Natural killer cell (primary cell): ENCODE measurements at regions not wholly inside any gene's neighbourhood (a gene's known extent, or its start where the extent isn't known, plus 50 kb on each side); places are given as distances from the start of the nearest gene placed in this dataset.

ENCODE experiments used
- ATAC-seq, 3 donors: fragments of 150-1000 bp in 2 of 3; fragments of 200-7000 bp in 1 of 3; cut with Tn5 transposase; 1 replicate in 1 of 3; 2 replicates in 2 of 3; pipeline ENCODE4 v1.10.0; 2021; ENCODE audit warnings: mild to moderate bottlenecking in 2 of 3, moderate library complexity in 2 of 3
- DNase-seq, 2 donors: peaks; one replicate each; pipeline versions ENCODE4 v3.0.0 to v3.0.0-alpha.2; 2013 to 2021; ENCODE audit warnings: mixed read lengths in 1 of 2
- H3K27ac ChIP-seq: one replicate; pipeline ENCODE4 v1.5.1; 2013; ENCODE audit warnings: mild to moderate bottlenecking, low read length
- H3K27me3 ChIP-seq: one replicate; pipeline ENCODE4 v1.6.1; 2013; ENCODE audit warnings: low read length; ENCODE audit not compliant: control insufficient read depth, insufficient read depth
- H3K36me3 ChIP-seq: one replicate; pipeline ENCODE4 v1.6.1; 2013; ENCODE audit warnings: low read length; ENCODE audit not compliant: control insufficient read depth, insufficient read depth
- H3K4me1 ChIP-seq: one replicate; pipeline ENCODE4 v1.6.1; 2013; ENCODE audit warnings: low read length; ENCODE audit not compliant: control insufficient read depth, insufficient read depth
- H3K4me3 ChIP-seq: one replicate; pipeline ENCODE4 v1.5.1; 2013; ENCODE audit warnings: low read length
- H3K9me3 ChIP-seq: one replicate; pipeline ENCODE4 v1.6.1; 2013; ENCODE audit warnings: low read length; ENCODE audit not compliant: control insufficient read depth, insufficient read depth
- H3K27ac Mint-ChIP-seq, 2 donors: one replicate each; pipeline ENCODE4 v1.8.0; 2022; ENCODE audit warnings: mild to moderate bottlenecking in 2 of 2, mixed read lengths in 2 of 2, moderate library complexity in 1 of 2
- H3K27me3 Mint-ChIP-seq, 2 donors: one replicate each; pipeline ENCODE4 v1.8.0; 2022; ENCODE audit warnings: low read depth in 2 of 2, mixed read lengths in 2 of 2
- H3K36me3 Mint-ChIP-seq: one replicate; pipeline ENCODE4 v1.8.0; 2022; ENCODE audit warnings: mixed read lengths
- H3K4me1 Mint-ChIP-seq, 2 donors: one replicate each; pipeline ENCODE4 v1.8.0; 2022; ENCODE audit warnings: mixed read lengths in 2 of 2
- H3K4me3 Mint-ChIP-seq: one replicate; pipeline ENCODE4 v1.8.0; 2022; ENCODE audit warnings: mild to moderate bottlenecking, moderate library complexity, mixed read lengths
- H3K9me3 Mint-ChIP-seq, 2 donors: one replicate each; pipeline ENCODE4 v1.8.0; 2022; ENCODE audit warnings: mixed read lengths in 2 of 2
- WGBS: methylation state at CpG from one replicate; pipeline ENCODE4 v1.1.7; 2013; ENCODE audit warnings: missing lambda C conversion rate; ENCODE audit not compliant: insufficient coverage; 5-methylcytosine and 5-hydroxymethylcytosine counted together
- intact Hi-C: fragments of 100-400 bp; cut with micrococcal nuclease; formaldehyde crosslinking; loops from one replicate; pipeline ENCODE4 v1.14.2; 2022
- TF ChIP-seq, protein P1 (sequence below): fragments of 200-600 bp; IDR thresholded peaks from one replicate; pipeline ENCODE4 v1.8.0; 2022; ENCODE audit warnings: antibody characterized with exemption

DNA sequence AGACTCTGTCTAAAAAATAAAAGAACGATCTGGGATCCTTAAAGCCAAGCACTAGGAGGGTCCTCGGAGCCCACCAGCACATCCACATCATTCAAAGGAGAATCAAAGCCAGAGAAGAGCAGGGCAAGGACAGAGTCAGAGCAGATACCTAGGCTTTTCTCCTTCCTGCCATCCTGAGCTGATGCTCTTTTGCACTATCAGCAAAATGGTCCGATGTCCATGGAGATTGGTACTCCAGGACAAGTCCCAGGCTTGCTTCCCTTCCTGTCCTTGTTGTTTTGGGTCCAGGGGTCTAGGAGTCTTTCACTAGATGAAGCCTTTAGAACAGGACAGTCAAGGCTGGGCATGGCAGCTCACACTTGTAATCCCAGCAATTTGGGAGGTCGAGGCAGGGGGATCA lies 58.0 kb upstream of the ELN start:
- no peaks in the 10 kb centered on the region for H3K27me3 Mint-ChIP-seq

DNA sequence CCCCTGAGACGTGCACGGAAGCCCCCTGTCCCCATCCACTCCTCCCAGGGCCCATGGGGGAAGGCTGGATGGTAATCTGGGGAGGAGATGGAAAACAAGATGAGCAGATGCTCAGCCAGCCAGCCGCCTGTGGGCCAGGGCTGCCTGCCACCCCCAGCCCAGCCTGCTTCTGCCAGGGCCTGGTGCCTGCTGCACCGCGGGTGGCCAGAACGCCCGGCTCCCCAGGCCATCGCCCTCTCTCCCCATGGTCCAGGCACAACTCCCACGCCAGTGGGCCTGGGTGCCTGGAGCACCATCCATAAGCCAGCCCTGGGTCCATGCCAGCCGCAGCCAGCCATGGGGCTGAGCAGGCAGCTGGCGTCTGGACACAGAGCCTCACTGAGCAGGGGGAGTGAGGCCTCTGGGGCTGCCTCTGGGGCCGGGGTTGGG lies 57.2 kb upstream of the ELN start:
- Mint-ChIP-seq H3K4me3 (no peak overlapping the region), H3K27ac (no peak overlapping the region), H3K9me3 (peaks cover 3% of the 10 kb centered on the region in 2 donors), H3K36me3 (no peaks in the 10 kb centered on the region), H3K27me3 (no peaks in the 10 kb centered on the region), H3K4me1 (peaks cover 0 to 6% of the 10 kb centered on the region in 2 donors)
- no peaks in the 10 kb centered on the region for H3K9me3 ChIP-seq
- TF ChIP-seq, protein P1, sequence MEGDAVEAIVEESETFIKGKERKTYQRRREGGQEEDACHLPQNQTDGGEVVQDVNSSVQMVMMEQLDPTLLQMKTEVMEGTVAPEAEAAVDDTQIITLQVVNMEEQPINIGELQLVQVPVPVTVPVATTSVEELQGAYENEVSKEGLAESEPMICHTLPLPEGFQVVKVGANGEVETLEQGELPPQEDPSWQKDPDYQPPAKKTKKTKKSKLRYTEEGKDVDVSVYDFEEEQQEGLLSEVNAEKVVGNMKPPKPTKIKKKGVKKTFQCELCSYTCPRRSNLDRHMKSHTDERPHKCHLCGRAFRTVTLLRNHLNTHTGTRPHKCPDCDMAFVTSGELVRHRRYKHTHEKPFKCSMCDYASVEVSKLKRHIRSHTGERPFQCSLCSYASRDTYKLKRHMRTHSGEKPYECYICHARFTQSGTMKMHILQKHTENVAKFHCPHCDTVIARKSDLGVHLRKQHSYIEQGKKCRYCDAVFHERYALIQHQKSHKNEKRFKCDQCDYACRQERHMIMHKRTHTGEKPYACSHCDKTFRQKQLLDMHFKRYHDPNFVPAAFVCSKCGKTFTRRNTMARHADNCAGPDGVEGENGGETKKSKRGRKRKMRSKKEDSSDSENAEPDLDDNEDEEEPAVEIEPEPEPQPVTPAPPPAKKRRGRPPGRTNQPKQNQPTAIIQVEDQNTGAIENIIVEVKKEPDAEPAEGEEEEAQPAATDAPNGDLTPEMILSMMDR, result no peak
- H3K4me3 ChIP-seq, result no peak overlapping the region
- intact Hi-C loops, result no loop called here
- no peaks in the 10 kb centered on the region for H3K4me1 ChIP-seq
- no peaks in the 10 kb centered on the region for H3K36me3 ChIP-seq
- WGBS, result 94% methylated on average over 10 of the region's 12 CpGs
- no peak overlapping the region for H3K27ac ChIP-seq
- DNase-seq (peak in 1 of 2 donors; percentile 12), ATAC-seq (no peak)
- no peaks in the 10 kb centered on the region for H3K27me3 ChIP-seq

More for the DNA sequence above, 58.0 kb upstream of the ELN start:
- Histone ChIP-seq H3K27me3 (no peaks in the 10 kb centered on the region), H3K9me3 (no peaks in the 10 kb centered on the region), H3K4me3 (no peak overlapping the region), H3K27ac (no peak overlapping the region), H3K4me1 (no peaks in the 10 kb centered on the region), H3K36me3 (no peaks in the 10 kb centered on the region)
- H3K36me3 Mint-ChIP-seq, result no peaks in the 10 kb centered on the region
- H3K9me3 Mint-ChIP-seq, result peaks cover 3% of the 10 kb centered on the region in 2 donors
- intact Hi-C loops, result no loop called here
- no peak for ATAC-seq
- 85% methylated on average over 4 of the region's 4 CpGs for WGBS
- DNase-seq, result no peak
- no peak overlapping the region for H3K4me3 Mint-ChIP-seq
- no peak overlapping the region for H3K27ac Mint-ChIP-seq
- TF ChIP-seq, protein P1, result no peak
- peaks cover 0 to 6% of the 10 kb centered on the region in 2 donors for H3K4me1 Mint-ChIP-seq

GRCh38 chr7:73971322-73971703 lies 56.7 kb upstream of the ELN start:
- Histone ChIP-seq H3K27ac (no peak overlapping the region), H3K9me3 (no peaks in the 10 kb centered on the region), H3K4me1 (no peaks in the 10 kb centered on the region), H3K36me3 (no peaks in the 10 kb centered on the region), H3K4me3 (no peak overlapping the region), H3K27me3 (no peaks in the 10 kb centered on the region)
- TF ChIP-seq, protein P1, result no peak
- Mint-ChIP-seq H3K4me3 (no peak overlapping the region), H3K36me3 (no peaks in the 10 kb centered on the region), H3K27me3 (no peaks in the 10 kb centered on the region), H3K9me3 (peaks cover 3% of the 10 kb centered on the region in 2 donors), H3K27ac (no peak overlapping the region), H3K4me1 (peaks cover 0 to 6% of the 10 kb centered on the region in 2 donors)
- intact Hi-C loops, result no loop called here
- no peak for DNase-seq
- WGBS, result 65% methylated on average over 4 of the region's 4 CpGs
- no peak for ATAC-seq

DNA sequence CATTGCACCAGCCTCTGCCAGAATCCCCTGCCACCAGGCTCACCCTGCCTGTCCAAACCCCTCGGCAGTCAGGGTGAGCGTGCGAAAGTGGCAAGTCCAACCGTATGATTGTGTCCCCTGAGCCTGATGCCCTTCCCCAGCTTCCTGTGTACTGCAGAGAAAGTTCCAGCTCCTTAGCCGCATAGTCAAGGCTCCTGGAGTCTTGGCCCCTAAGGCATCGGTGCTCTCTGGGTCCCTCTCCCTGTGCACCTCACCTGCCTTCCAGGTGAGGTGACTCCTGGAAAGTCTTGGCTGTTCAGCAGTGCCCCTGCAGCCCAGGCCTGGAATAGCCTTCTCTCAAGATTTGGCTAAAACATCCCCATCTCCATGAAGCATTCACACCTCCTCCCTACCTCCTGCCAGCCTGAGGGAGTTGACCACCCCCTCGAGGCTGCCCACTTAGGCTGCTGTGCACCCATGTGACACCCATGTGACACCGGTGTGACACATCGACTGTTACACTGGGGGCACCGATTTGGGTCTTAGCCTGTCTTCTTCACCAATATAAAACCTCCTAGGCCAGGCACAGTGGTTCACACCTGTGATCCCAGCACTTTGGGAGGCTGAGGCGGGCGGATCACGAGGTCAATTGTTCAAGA lies 56.1 kb upstream of the ELN start:
- intact Hi-C loops, result no loop called here
- H3K36me3 Mint-ChIP-seq, result no peaks in the 10 kb centered on the region
- peak in 1 of 2 donors; percentile 11 for DNase-seq
- H3K9me3 ChIP-seq, result no peaks in the 10 kb centered on the region
- H3K9me3 Mint-ChIP-seq, result peaks cover 3% of the 10 kb centered on the region in 2 donors
- no peak overlapping the region for H3K27ac ChIP-seq
- no peaks in the 10 kb centered on the region for H3K27me3 Mint-ChIP-seq
- H3K36me3 ChIP-seq, result no peaks in the 10 kb centered on the region
- no peaks in the 10 kb centered on the region for H3K4me1 ChIP-seq
- TF ChIP-seq, protein P1, result no peak
- H3K4me3 Mint-ChIP-seq, result no peak overlapping the region
- peaks cover 0 to 6% of the 10 kb centered on the region in 2 donors for H3K4me1 Mint-ChIP-seq
- no peak for ATAC-seq
- no peaks in the 10 kb centered on the region for H3K27me3 ChIP-seq
- WGBS, result 85% methylated on average over 13 of the region's 13 CpGs
- no peak overlapping the region for H3K27ac Mint-ChIP-seq
- H3K4me3 ChIP-seq, result no peak overlapping the region
